Transverse colon (tissue), 4 donors: ENCODE measurements at regions not wholly inside any gene's neighbourhood (a gene's known extent, or its start where the extent isn't known, plus 50 kb on each side); places are given as distances from the start of the nearest gene placed in this dataset.
"Not testable (repeated sequence)": the region's sequence is repeated elsewhere in the genome, so short reads cannot be mapped to it uniquely, and the experiment has no call there.

Experiments
- DNase-seq: peaks from one replicate; pipeline ENCODE4 v3.0.0-alpha.2; 2019
- H3K27ac ChIP-seq, 4 donors: fragments of 200-600 bp; sonication (generic); 2 replicates each; pipeline ENCODE4 v1.5.1; 2016 to 2018; ENCODE audit warnings: inconsistent platforms in 4 of 4
- H3K27me3 ChIP-seq: fragments of 200-600 bp; sonication (generic); 2 replicates; pipeline ENCODE4 v1.5.1; 2017; ENCODE audit warnings: inconsistent platforms
- H3K36me3 ChIP-seq, 4 donors: fragments of 200-600 bp; sonication (generic); 2 replicates each; pipeline ENCODE4 v1.5.1; 2017 to 2019; ENCODE audit warnings: inconsistent platforms in 4 of 4
- H3K4me1 ChIP-seq, 4 donors: fragments of 200-600 bp; sonication (generic); 2 replicates each; pipeline ENCODE4 v1.5.1; 2017 to 2020; ENCODE audit warnings: inconsistent platforms in 4 of 4
- H3K4me3 ChIP-seq, 4 donors: fragments of 200-600 bp; sonication (generic); 1 replicate in 1 of 4; 2 replicates in 3 of 4; pipeline versions ENCODE4 v1.5.1 to v1.6.1; 2017 to 2019; ENCODE audit warnings: inconsistent platforms in 4 of 4
- H3K9me3 ChIP-seq, 2 donors: fragments of 200-600 bp; sonication (generic); 2 replicates each; pipeline ENCODE4 v1.5.1; 2017 to 2019; ENCODE audit warnings: inconsistent platforms in 2 of 2
- EP300 ChIP-seq: sonication (generic); formaldehyde crosslinking; IDR thresholded peaks from one replicate; pipeline ENCODE4 v1.6.1; 2017; ENCODE audit warnings: antibody characterized with exemption, low read depth
- POLR2A ChIP-seq: fragments of 450-650 bp; IDR thresholded peaks from one replicate; pipeline ENCODE4 v1.6.1; 2016; ENCODE audit warnings: antibody characterized with exemption, mild to moderate bottlenecking, moderate library complexity
- POLR2AphosphoS5 ChIP-seq, 3 donors: sonication (generic); formaldehyde crosslinking; IDR thresholded peaks; one replicate each; pipeline ENCODE4 v1.6.1; 2016; ENCODE audit warnings: antibody characterized with exemption in 3 of 3
- WGBS, 2 donors: methylation state at CpG; one replicate each; pipeline ENCODE4 v1.1.5; 2018; ENCODE audit warnings: low coverage in 1 of 2; 5-methylcytosine and 5-hydroxymethylcytosine counted together
- in situ Hi-C, 4 donors: fragments of 200-750 bp; cut with MboI; loops; one replicate each; pipeline versions ENCODE4 v1.15.0 to v1.15.1; 2017; ENCODE audit warnings: low sequenced_read_pairs in 3 of 4, low pct_ligation_motif_present in 1 of 4, low pct_unique_long_range_greater_than_20kb in 1 of 4
- intact Hi-C: fragments of 100-400 bp; cut with DNase I; formaldehyde crosslinking; loops from one replicate; pipeline ENCODE4 v1.15.1; 2023; ENCODE audit warnings: low total_unique reads
- TF ChIP-seq, protein P1 (sequence below), 5 experiments: fragments of 200-600 bp in 3 of 5; fragments of 450-650 bp in 2 of 5; sonication (generic) in 3 of 5; IDR thresholded peaks; 1 replicate in 2 of 5; 2 replicates in 3 of 5; pipeline ENCODE4 v1.5.1; 2016 to 2017; ENCODE audit warnings: antibody characterized with exemption in 5 of 5, inconsistent platforms in 3 of 5, mild to moderate bottlenecking in 2 of 5, moderate library complexity in 1 of 5

DNA sequence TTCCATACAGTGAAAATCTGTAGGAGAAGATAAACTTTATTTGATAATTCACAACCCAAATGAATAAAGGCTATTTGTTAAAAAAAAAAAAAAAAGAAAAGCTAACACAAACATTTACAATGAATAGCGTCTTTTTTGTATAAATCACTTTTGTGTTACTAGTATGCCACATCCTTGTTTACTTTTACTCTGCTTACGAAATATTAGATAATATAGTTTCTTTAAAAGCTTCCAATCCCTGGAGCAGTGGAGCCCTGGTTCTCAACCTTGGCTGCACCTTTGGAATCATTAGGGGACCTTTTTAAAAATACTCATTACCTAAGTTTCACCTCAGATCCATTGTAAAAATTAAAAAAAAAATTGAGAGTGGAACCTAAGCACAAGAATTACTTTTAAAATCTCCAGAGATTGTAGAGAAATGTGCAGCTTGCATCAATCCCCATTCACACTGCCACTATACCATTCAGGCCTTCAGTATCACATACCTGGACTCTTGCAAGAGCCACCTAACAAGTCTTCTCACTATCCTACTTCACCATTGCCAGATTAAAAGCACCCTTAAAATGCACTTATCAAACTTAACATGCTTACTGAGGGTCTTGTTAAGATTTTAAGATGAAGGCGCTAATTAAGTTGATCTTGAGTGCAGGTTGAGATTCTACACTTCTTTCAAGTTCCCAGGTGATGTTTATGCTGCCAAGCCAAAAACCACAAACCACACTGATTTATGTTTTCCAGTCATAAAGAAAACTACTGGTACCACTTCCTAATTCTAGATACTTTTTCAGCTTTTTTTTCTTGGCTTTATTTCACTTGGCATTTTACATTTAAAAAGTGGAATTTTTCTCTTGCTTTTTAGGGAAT is 59.7 kb upstream of the ZC3H15 start:
- no peak for DNase-seq
- intact Hi-C loops = no loop called here
- H3K4me1 ChIP-seq = peaks cover 0 to 42% (median 7%) of the 10 kb centered on the region in 4 donors
- H3K36me3 ChIP-seq = no peaks in the 10 kb centered on the region
- 69 to 72% methylated on average over 3 of the region's 3 CpGs for WGBS, 2 donors
- no peak overlapping the region for H3K4me3 ChIP-seq
- no peak overlapping the region for H3K27ac ChIP-seq
- in situ Hi-C loops = no loop called here
- H3K9me3 ChIP-seq = no peaks in the 10 kb centered on the region
- no peaks in the 10 kb centered on the region for H3K27me3 ChIP-seq
- no peak for TF ChIP-seq EP300
- TF ChIP-seq POLR2AphosphoS5 (IDR thresholded peaks at IDR 0.05) = no peak
- TF ChIP-seq, protein P1, sequence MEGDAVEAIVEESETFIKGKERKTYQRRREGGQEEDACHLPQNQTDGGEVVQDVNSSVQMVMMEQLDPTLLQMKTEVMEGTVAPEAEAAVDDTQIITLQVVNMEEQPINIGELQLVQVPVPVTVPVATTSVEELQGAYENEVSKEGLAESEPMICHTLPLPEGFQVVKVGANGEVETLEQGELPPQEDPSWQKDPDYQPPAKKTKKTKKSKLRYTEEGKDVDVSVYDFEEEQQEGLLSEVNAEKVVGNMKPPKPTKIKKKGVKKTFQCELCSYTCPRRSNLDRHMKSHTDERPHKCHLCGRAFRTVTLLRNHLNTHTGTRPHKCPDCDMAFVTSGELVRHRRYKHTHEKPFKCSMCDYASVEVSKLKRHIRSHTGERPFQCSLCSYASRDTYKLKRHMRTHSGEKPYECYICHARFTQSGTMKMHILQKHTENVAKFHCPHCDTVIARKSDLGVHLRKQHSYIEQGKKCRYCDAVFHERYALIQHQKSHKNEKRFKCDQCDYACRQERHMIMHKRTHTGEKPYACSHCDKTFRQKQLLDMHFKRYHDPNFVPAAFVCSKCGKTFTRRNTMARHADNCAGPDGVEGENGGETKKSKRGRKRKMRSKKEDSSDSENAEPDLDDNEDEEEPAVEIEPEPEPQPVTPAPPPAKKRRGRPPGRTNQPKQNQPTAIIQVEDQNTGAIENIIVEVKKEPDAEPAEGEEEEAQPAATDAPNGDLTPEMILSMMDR (IDR thresholded peaks at IDR 0.05) = no peak
- TF ChIP-seq POLR2A = no peak

DNA sequence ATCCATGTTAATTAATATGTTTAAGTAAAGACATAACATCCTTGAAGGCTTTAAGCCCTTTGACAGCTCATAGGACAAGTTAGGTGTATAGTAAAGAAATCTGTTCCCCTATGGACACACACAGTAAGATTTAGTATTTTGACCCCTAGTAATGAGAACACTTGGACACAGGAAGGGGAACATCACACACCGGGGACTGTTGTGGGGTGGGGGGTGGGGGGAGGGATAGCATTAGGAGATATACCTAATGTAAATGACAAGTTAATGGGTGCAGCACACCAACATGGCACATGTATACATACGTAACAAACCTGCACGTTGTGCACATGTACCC is 59.1 kb upstream of the ZC3H15 start:
- DNase-seq, intact Hi-C loops, H3K27me3 ChIP-seq, H3K36me3 ChIP-seq, in situ Hi-C loops, H3K9me3 ChIP-seq, H3K27ac ChIP-seq, H3K4me3 ChIP-seq: not testable (repeated sequence)
- 72 to 100% methylated on average over 2 to 3 of the region's 3 CpGs for WGBS, 2 donors
- H3K4me1 ChIP-seq = peaks cover 0 to 38% (median 7%) of the 10 kb centered on the region in 4 donors

DNA sequence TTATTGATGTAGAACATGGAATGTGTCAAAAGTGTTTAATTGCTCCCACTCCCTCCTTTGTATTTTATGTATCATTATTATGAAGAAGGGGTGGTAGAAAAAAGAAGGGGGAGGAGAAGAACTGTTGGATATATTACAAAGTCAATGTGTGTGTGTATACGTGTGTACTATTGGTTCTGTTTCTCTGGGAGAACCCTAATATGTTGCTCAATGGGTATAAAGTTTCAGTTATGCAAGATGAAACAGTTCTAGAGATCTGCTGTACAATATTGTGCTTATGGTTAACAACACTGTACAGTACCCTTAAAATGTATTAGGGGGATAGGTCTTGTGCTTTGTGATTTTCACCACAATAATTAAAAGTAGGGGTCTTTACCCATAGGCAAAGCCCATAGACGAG is 58.1 kb upstream of the ZC3H15 start:
- WGBS, 2 donors = 94 to 100% methylated on average over 2 of the region's 2 CpGs

DNA sequence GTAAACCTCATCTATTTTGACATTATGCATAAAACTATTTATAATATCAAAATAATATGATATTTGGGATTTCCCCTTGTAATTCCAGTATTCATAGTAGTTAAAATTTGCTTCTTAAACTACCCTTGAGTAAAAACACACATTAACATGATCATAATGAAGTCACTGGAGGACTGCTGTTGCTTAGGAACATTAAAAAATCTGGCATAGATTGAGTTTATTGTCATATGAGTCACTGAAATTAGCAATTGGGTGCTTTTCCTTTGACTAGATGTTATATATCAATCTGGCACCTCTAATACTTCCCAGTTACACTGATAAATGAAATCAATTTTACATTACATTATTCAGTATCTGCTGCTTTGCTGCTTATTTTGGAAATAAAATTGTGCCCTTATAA is 57.0 kb upstream of the ZC3H15 start:
- intact Hi-C loops (no loop called here), in situ Hi-C loops (no loop called here)
- DNase-seq = no peak
- H3K4me1 ChIP-seq = peaks cover 0 to 25% (median 2%) of the 10 kb centered on the region in 4 donors
- H3K36me3 ChIP-seq = no peaks in the 10 kb centered on the region
- no peak overlapping the region for H3K27ac ChIP-seq
- no peaks in the 10 kb centered on the region for H3K27me3 ChIP-seq
- TF ChIP-seq EP300 (no peak), POLR2A (no peak), POLR2AphosphoS5 (IDR thresholded peaks at IDR 0.05) (no peak)
- TF ChIP-seq, protein P1 (IDR thresholded peaks at IDR 0.05) = no peak
- H3K4me3 ChIP-seq = no peak overlapping the region
- no peaks in the 10 kb centered on the region for H3K9me3 ChIP-seq

More for the DNA sequence above, 58.1 kb upstream of the ZC3H15 start:
- peaks cover 0 to 34% (median 7%) of the 10 kb centered on the region in 4 donors for H3K4me1 ChIP-seq
- TF ChIP-seq POLR2AphosphoS5 (IDR thresholded peaks at IDR 0.05) (no peak), EP300 (no peak), POLR2A (no peak)
- TF ChIP-seq, protein P1 (IDR thresholded peaks at IDR 0.05) = no peak
- H3K36me3 ChIP-seq = no peaks in the 10 kb centered on the region
- no peaks in the 10 kb centered on the region for H3K27me3 ChIP-seq
- in situ Hi-C loops (no loop called here), intact Hi-C loops (no loop called here)
- no peak overlapping the region for H3K4me3 ChIP-seq
- no peak overlapping the region for H3K27ac ChIP-seq
- DNase-seq = no peak
- no peaks in the 10 kb centered on the region for H3K9me3 ChIP-seq

DNA sequence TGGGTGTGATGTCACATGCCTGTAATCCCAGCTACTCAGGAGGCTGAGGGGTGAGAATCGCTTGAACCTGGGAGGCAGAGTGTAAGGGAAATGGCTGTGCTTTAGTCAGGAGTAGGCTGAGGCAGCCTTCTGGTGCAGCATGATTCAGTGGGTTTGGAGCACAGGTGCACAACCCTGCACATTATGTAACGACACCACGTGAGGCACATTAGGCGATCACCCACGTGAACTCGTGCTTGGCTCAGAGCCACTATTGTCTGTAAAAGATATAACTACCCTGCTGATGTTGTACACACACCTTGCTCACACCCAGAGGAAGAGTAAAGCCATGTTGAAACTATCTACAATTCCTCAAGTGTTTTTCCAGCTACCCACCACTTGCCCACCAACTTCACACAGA is 54.8 kb upstream of the ZC3H15 start:
- TF ChIP-seq, protein P1 (IDR thresholded peaks at IDR 0.05) = no peak
- TF ChIP-seq EP300 = no peak
- no peak for TF ChIP-seq POLR2A
- no peak for TF ChIP-seq POLR2AphosphoS5 (IDR thresholded peaks at IDR 0.05)
- 85 to 100% methylated on average over 1 to 6 of the region's 6 CpGs for WGBS, 2 donors

More for the DNA sequence above, 54.8 kb upstream of the ZC3H15 start:
- DNase-seq = no peak
- Histone ChIP-seq H3K4me1 (peaks cover 0 to 6% (median 0%) of the 10 kb centered on the region in 4 donors), H3K4me3 (no peak overlapping the region), H3K27me3 (no peaks in the 10 kb centered on the region), H3K36me3 (no peaks in the 10 kb centered on the region), H3K9me3 (no peaks in the 10 kb centered on the region), H3K27ac (no peak overlapping the region)
- in situ Hi-C loops (no loop called here), intact Hi-C loops (no loop called here)
